SK-N-SH treated with all-trans-retinoic acid at 6 μM for 48 hours (cell line): ENCODE measurements at regions not wholly inside any gene's neighbourhood (a gene's known extent, or its start where the extent isn't known, plus 50 kb on each side); places are given as distances from the start of the nearest gene placed in this dataset.

Experiments used
- ATAC-seq: fragments of 200-7000 bp; cut with Tn5 transposase; 3 replicates; pipeline ENCODE4 v1.9.1; 2020; ENCODE audit warnings: mild to moderate bottlenecking, moderate library complexity
- ARNTL ChIP-seq: fragments of 450-650 bp; formaldehyde crosslinking; IDR thresholded peaks from 2 replicates; pipeline ENCODE4 v1.5.0; 2020; ENCODE audit warnings: low read depth, mild to moderate bottlenecking, moderate library complexity, borderline replicate concordance
- BACH2 ChIP-seq: fragments of 250-450 bp; sonication (Bioruptor Pico); IDR thresholded peaks from 2 replicates; pipeline ENCODE4 v1.9.0; 2021; ENCODE audit warnings: mild to moderate bottlenecking, borderline replicate concordance
- CSDC2 ChIP-seq: fragments of 250-450 bp; sonication (Bioruptor Pico); IDR thresholded peaks from 2 replicates; pipeline ENCODE4 v1.5.0; 2020; ENCODE audit warnings: mild to moderate bottlenecking, moderate library complexity
- CSRNP3 ChIP-seq: fragments of 250-450 bp; sonication (Bioruptor Pico); IDR thresholded peaks from 2 replicates; pipeline ENCODE4 v1.5.1; 2021; ENCODE audit warnings: mild to moderate bottlenecking, moderate library complexity
- ESRRG ChIP-seq: fragments of 250-450 bp; sonication (Bioruptor Pico); IDR thresholded peaks from 2 replicates; pipeline ENCODE4 v1.6.1; 2021; ENCODE audit warnings: mild to moderate bottlenecking
- GLIS3 ChIP-seq: fragments of 250-450 bp; sonication (Bioruptor Pico); IDR thresholded peaks from 2 replicates; pipeline ENCODE4 v1.5.0; 2020; ENCODE audit warnings: mild to moderate bottlenecking, moderate library complexity
- ISL1 ChIP-seq: fragments of 250-450 bp; sonication (Bioruptor Pico); IDR thresholded peaks from 2 replicates; pipeline ENCODE4 v2.1.2; 2022; ENCODE audit warnings: mild to moderate bottlenecking, moderate library complexity
- PPARA ChIP-seq: fragments of 250-450 bp; sonication (Bioruptor Pico); IDR thresholded peaks from 2 replicates; pipeline ENCODE4 v1.5.0; 2020; ENCODE audit warnings: mild to moderate bottlenecking, borderline replicate concordance
- SNAI2 ChIP-seq: fragments of 250-450 bp; sonication (Bioruptor Pico); IDR thresholded peaks from 2 replicates; pipeline ENCODE4 v1.5.0; 2020; ENCODE audit warnings: mild to moderate bottlenecking, moderate library complexity
- TCF4 ChIP-seq: fragments of 250-450 bp; sonication (Bioruptor Pico); IDR thresholded peaks from 2 replicates; pipeline ENCODE4 v1.8.0; 2021; ENCODE audit warnings: mild to moderate bottlenecking, moderate library complexity, borderline replicate concordance
- TOX ChIP-seq: fragments of 250-450 bp; sonication (Bioruptor Pico); IDR thresholded peaks from 2 replicates; pipeline ENCODE4 v1.8.0; 2021; ENCODE audit warnings: mild to moderate bottlenecking, moderate library complexity, borderline replicate concordance
- TSHZ2 ChIP-seq: fragments of 250-450 bp; sonication (Bioruptor Pico); IDR thresholded peaks from 2 replicates; pipeline ENCODE4 v1.5.0; 2020; ENCODE audit warnings: mild to moderate bottlenecking, moderate library complexity
- ZC3H10 ChIP-seq: fragments of 250-450 bp; sonication (Bioruptor Pico); IDR thresholded peaks from 2 replicates; pipeline ENCODE4 v1.5.1; 2021; ENCODE audit warnings: mild to moderate bottlenecking, moderate library complexity
- ZFP3 ChIP-seq: fragments of 250-450 bp; sonication (Bioruptor Pico); IDR thresholded peaks from 2 replicates; pipeline ENCODE4 v1.5.0; 2020; ENCODE audit warnings: mild to moderate bottlenecking, moderate library complexity
- ZNF565 ChIP-seq: fragments of 450-650 bp; formaldehyde crosslinking; conservative IDR thresholded peaks from 2 replicates; pipeline ENCODE4 v1.5.0; 2020; ENCODE audit warnings: low read depth, mild to moderate bottlenecking, moderate library complexity
- ZNF70 ChIP-seq: fragments of 450-650 bp; formaldehyde crosslinking; IDR thresholded peaks from 2 replicates; pipeline ENCODE4 v1.5.0; 2020; ENCODE audit warnings: mild to moderate bottlenecking, moderate library complexity
- ZNF8 ChIP-seq: fragments of 450-650 bp; formaldehyde crosslinking; IDR thresholded peaks from 2 replicates; pipeline ENCODE4 v1.5.0; 2020; ENCODE audit warnings: mild to moderate bottlenecking, moderate library complexity
- TF ChIP-seq, protein P1 (sequence below): fragments of 250-450 bp; sonication (Bioruptor Pico); IDR thresholded peaks from 2 replicates; pipeline ENCODE4 v1.5.1; 2020; ENCODE audit warnings: low read depth, mild to moderate bottlenecking, moderate library complexity
- TF ChIP-seq, protein P2 (sequence below): fragments of 250-450 bp; sonication (Bioruptor Pico); IDR thresholded peaks from 2 replicates; pipeline ENCODE4 v1.8.0; 2021; ENCODE audit warnings: low read depth, mild to moderate bottlenecking, moderate library complexity, borderline replicate concordance

DNA sequence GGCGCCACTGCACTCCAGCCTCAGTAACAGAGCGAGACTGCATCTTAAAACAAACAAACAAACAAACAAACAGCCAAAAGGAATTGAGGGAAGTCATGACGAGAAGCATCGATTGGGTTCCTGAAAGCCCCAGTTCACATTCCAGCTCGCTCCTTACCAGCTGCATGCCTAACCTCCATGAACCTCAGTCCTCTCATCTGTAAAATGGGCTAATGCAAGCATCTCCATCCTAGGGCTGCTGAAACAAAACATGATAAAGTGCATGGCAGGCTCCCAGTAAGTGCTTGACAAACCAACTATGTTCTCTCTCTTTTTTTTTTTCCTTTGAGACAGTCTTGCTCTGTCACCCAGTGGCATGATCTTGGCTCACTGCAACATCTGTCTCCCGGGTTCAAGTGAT, 79.7 kb upstream of the DISP3 start:
- no peak for ATAC-seq
- no peak for TF ChIP-seq BACH2

DNA sequence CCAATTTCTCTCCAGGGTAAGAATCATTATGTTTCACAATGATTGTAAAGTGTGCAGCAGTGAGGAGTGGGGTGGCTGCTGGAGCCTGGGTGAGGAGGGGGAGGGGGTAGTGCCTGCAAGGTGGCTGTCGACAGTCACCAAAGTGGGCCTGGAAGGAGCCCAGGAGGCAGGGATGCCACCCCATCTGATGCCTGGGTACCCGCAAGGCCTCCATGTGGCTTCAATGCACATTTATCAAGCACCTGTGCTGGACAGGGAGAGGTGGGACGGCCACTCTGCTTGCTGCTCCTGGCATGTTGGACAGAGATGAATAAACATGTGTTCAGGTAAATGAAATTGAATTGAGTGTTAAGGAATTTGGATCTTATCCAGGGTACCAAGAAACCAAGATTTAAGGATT, 78.8 kb upstream of the DISP3 start:
- no peak for TF ChIP-seq CSDC2 (CRISPR knock-in tag)
- TF ChIP-seq, all 23 proteins: peak for 0
- no peak for ATAC-seq

DNA sequence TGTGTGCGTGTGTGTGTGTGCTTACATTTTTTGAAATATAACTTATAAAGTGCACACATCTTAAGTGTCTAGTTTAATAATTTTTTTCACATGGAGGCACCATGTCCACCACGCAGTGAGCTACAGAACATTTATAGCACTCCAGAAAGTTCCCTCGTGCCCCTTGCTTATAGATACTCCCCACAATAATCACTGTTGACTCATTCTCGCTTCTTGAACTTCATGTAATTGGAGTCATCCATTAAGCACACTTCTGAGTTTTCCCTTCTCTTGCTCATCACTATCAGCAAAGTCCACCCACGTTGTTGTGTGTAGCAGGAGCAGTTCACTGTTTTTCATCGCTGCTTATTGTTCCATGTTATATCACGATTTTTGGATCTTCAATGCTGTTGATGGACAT, 78.4 kb upstream of the DISP3 start:
- TF ChIP-seq TSHZ2 (CRISPR knock-in tag): no peak
- TF ChIP-seq, protein P1, sequence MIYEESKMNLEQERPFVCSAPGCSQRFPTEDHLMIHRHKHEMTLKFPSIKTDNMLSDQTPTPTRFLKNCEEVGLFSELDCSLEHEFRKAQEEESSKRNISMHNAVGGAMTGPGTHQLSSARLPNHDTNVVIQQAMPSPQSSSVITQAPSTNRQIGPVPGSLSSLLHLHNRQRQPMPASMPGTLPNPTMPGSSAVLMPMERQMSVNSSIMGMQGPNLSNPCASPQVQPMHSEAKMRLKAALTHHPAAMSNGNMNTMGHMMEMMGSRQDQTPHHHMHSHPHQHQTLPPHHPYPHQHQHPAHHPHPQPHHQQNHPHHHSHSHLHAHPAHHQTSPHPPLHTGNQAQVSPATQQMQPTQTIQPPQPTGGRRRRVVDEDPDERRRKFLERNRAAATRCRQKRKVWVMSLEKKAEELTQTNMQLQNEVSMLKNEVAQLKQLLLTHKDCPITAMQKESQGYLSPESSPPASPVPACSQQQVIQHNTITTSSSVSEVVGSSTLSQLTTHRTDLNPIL (CRISPR knock-in tag): no peak
- no peak for TF ChIP-seq ZNF70 (CRISPR knock-in tag)
- no peak for TF ChIP-seq PPARA (CRISPR knock-in tag)
- TF ChIP-seq ZFP3 (CRISPR knock-in tag): no peak
- TF ChIP-seq ZNF565 (CRISPR knock-in tag): no peak
- TF ChIP-seq ARNTL: no peak
- TF ChIP-seq, protein P2, sequence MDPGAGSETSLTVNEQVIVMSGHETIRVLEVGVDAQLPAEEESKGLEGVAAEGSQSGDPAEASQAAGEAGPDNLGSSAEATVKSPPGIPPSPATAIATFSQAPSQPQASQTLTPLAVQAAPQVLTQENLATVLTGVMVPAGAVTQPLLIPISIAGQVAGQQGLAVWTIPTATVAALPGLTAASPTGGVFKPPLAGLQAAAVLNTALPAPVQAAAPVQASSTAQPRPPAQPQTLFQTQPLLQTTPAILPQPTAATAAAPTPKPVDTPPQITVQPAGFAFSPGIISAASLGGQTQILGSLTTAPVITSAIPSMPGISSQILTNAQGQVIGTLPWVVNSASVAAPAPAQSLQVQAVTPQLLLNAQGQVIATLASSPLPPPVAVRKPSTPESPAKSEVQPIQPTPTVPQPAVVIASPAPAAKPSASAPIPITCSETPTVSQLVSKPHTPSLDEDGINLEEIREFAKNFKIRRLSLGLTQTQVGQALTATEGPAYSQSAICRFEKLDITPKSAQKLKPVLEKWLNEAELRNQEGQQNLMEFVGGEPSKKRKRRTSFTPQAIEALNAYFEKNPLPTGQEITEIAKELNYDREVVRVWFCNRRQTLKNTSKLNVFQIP (CRISPR knock-in tag): no peak
- TF ChIP-seq CSRNP3: no peak
- TF ChIP-seq ZC3H10 (CRISPR knock-in tag): no peak
- no peak for TF ChIP-seq TOX (CRISPR knock-in tag)
- no peak for TF ChIP-seq GLIS3 (CRISPR knock-in tag)
- no peak for TF ChIP-seq TCF4 (CRISPR knock-in tag)
- TF ChIP-seq CSDC2 (CRISPR knock-in tag): no peak
- TF ChIP-seq ISL1 (CRISPR knock-in tag): no peak
- TF ChIP-seq SNAI2 (CRISPR knock-in tag): no peak
- ATAC-seq: no peak

- no peak for ATAC-seq
- no peak for TF ChIP-seq BACH2
- TF ChIP-seq ZC3H10 (CRISPR knock-in tag): no peak
- TF ChIP-seq, protein P2 (CRISPR knock-in tag): no peak
- TF ChIP-seq ESRRG (CRISPR knock-in tag): no peak
- TF ChIP-seq ZNF70 (CRISPR knock-in tag): no peak
- TF ChIP-seq, protein P1 (CRISPR knock-in tag): no peak
- no peak for TF ChIP-seq ZNF8 (CRISPR knock-in tag)
- TF ChIP-seq CSDC2 (CRISPR knock-in tag): no peak
These were observed 72.1 kb upstream of the DISP3 start for GRCh38 chr1:11406845-11407244.
